ENCODE measurements at regions not wholly inside any gene's neighbourhood (a gene's known extent, or its start where the extent isn't known, plus 50 kb on each side); places are given as distances from the start of the nearest gene placed in this dataset.
"Not testable (repeated sequence)": the region's sequence is repeated elsewhere in the genome, so short reads cannot be mapped to it uniquely, and the experiment has no call there.

DNA sequence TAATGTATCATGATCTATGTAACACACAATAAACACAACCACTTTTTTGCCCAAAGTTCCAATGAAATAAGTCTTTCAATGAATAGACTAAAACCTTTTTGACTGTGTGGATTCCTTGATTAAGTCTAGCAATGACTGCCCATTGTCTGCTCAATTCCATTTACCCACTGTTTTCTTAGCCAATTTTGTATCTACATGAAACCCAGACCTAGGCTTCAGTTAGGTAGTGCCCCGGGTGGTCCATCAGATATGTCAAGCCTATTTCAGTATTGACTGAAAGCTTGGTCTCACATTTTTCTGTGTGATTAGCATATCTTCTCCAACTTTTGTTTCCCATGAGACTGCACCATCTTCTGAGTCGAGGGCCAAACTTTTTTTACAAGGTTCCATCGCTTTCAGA is 615.0 kb downstream of the C6orf118 start:
- no peak for DNase-seq (ENCODE audit: low read depth)

DNA sequence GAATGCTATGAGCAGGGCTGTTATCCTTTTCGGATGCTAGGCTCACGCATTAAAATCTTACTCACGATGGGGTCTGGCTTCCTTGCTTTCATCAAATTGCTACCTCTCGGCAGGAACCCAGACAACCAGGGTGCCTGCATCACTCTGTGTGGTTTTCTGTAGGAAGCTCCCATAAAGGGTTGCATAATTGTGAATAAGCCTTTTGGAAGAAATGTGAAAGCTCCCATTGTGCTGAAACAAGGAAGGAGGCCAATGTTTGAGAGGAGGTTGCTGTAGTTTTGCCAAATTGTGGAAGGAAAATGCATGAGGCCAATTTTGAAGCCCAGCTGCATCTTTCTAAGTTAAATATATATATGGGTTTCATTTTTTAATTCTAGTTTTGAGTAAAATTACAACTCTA is 615.5 kb downstream of the C6orf118 start:
- no peak for DNase-seq (ENCODE audit: low read depth)

DNA sequence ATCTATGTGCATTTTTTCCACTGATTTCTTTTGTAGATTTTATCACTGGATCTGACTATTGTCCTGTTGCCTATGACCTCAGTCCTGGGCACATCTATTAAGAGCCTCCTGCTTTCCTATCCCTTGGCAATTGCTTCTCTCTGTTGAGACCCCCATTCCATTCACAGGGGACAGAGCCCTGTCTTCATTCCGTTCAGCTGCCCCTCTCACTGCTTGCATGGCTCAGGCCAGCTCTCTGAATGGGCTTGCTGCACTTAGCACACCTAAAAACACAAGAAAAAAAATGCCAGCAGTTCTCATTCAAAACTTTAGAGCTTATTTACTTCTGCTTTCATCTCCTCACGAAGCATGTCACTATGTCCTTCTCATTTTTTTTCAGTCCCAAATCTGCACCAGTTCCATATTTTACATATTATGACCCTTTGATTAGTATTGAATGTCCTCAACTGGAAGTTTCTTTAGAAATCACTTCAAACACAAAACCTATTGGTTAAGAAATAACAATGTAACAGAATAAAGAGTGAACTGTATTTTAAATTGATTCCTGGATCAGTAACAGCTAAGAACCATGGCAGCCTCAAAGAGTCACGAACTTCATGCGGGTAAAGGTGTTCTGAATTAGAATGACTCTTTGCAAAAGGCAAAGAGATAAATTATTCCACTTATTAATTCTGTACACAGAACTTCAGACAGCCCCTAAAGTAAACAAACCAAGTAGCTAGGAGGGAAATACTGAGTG is 616.5 kb downstream of the C6orf118 start:
- no peak for DNase-seq (ENCODE audit: low read depth)

DNA sequence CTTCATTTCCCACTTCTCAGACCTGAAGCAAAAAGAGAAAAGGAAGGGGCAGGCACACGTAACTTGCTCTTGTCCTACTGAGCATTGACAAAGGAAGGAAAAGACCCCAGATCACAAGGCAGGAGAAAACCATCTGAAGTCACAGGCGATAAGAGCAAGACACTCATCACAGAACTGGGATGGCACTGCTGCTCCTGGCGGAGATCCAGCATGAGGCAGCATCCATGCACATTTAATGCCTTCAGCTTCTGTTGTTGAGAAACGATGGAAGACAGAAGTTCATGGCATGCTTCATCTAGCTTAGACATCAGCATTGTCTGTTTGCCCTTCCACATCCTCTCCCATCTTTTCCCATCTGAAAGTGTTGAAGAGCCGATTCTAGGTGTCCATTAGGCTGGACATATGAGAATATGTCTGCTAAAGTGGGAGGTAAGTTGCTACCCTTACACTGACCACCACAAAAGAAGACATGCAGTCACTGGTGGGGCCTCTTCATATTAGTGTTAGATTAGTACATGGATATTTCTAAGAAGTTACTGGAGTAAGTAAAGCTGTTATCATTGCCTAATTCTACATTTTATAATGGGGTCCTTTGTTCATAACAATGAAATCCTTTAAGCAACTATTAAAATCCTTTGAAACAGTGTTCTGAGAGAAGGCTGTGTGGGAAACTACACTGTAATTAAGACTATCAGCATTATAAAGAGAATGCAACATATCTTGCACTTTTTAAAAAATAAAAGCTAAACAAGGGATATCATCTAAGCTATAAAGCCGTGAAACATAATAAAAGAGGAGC is 618.5 kb downstream of the C6orf118 start:
- DNase-seq (ENCODE audit: low read depth) = no peak

DNA sequence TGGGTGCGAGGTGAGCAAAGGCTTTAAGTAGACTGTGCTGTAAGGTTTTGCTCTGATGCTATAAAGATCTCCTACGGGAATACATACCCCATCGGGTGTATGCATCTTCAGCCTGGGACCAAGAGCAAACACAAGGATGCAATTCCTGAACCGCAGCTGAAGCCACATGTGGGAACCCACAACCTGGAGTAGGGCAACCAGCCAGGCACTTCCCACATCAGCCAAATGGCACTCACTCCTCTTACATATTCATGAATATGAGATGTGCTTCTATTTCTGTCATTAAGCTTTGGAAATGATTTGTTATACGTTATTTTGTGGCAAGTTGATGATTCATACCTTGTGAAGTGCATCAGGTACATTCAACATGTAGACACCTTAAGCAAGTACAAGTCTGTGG is 619.2 kb downstream of the C6orf118 start:
- DNase-seq (ENCODE audit: low read depth) = no peak

DNA sequence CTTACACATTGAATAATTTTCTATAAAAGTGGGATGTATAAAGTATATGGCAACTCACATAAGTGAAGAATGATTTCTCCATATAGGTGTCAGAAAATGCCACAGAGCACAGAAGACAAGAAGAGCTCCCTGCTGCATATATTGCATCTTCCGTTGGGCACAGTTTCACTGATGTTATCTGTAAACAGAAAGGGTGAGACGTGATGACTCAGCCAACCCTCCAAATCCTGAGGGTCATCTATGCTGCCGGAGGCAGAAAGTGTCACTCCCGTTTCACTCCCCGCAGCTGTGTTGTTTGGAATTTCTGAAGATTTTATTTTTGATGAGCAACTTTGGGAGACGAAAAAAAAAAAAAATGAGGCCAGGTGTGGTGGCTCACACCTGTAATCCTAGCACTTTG is 644.1 kb downstream of the C6orf118 start:
- no peak for DNase-seq (ENCODE audit: low read depth)

DNA sequence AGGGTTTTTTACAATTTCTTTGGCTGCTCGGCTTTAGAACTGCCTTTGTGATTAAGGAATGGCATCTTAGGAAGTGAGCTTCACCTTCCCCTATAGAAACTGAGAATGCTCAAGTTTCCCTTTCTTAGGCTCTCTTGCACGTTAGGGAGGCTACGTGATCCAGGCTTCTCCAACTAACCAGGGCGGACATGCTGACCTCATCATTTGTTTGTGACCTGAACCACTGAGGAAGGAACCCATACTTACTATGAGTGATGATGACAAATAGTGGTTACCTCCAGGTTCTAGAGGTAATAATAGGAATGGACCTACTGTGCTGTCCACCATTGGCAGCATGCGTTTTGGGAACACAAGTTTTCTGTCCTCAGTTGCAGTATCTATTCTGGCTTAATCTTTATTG is 645.8 kb downstream of the C6orf118 start:
- DNase-seq (ENCODE audit: low read depth) = no peak

DNA sequence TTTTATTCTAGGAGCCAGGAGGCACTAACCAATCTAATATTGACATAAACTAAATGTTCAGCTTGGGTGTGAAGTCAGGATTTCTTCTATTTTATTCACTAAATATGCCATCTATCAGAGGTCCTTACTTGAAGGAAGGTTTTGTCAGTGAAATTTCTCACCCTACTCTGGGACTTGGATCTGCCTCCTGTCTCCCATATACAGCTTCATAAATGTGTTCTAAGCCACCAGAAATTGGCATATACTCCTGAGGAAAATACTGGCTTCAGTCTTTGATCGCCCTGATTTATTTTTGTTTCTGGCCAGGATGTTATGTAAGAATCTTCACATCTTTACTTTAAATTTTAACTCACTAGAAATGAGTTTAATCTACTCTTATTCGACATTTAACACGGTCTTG is 647.7 kb downstream of the C6orf118 start:
- no peak for DNase-seq (ENCODE audit: low read depth)

DNA sequence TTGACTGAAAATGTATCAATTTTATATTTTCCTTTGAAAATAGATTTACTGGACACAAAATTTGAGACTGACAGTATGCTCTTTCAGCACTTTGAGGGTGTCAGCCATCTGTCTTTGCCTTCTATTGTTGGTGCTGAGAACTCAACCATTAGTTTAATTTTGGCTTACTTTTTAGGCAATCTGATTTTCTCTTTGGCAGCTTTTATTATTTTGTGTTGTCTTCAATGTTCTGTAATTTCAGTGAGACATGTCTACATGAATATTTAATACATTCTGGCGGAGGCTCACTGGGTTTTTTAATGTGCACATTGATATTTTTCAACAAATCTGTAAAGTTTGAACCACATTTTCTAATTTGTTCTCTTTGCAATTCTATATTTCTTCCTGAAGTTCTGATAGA is 648.6 kb downstream of the C6orf118 start:
- DNase-seq (ENCODE audit: low read depth) = no peak

DNA sequence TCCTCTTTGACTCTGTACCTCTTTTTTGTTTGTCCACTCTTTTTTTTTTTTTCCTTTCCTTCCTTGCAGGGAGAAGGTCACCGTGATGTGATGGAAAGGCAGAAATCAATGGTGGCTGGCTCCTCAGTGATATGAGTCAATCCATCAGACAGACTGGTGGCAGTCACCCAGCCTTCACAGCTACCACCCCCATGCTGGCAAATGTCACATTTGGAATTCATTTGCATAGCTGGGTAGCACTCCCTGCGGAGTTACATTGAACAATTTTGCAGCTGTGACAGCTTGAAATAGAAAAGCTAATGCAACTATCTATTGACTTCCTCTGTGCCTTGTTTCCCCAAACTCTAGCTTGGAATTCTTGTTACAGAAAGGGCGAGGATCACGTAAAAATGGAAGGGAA is 668.4 kb downstream of the C6orf118 start:
- DNase-seq (ENCODE audit: low read depth) = no peak

DNA sequence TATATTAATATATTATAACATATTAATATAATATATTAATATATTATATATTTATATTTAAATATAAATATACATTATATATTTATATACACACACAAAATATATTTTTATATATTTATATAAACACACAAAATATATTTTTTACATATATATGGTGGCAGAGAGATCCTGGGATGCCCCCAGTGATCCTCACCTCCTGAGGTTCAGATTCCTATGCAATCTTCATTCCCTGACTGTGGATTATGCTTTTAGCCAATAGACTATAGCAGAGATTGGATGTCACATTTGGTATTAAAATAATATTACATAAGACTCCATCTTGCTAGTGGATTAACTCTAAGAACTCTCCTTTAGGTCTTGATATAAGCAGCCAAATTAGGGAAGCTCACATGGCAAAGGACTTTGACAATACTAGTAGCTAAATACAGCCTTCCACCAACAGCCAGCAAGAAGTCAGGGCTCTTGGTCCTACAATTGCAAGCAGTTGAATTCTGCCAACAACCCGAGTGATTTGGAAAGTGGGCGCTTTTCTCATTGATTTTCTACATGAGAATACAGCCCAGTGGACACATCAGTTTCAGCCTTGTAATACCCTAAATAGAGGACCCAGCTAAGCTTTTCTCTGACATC is 681.0 kb downstream of the C6orf118 start:
- no peak for DNase-seq (ENCODE audit: low read depth)

DNA sequence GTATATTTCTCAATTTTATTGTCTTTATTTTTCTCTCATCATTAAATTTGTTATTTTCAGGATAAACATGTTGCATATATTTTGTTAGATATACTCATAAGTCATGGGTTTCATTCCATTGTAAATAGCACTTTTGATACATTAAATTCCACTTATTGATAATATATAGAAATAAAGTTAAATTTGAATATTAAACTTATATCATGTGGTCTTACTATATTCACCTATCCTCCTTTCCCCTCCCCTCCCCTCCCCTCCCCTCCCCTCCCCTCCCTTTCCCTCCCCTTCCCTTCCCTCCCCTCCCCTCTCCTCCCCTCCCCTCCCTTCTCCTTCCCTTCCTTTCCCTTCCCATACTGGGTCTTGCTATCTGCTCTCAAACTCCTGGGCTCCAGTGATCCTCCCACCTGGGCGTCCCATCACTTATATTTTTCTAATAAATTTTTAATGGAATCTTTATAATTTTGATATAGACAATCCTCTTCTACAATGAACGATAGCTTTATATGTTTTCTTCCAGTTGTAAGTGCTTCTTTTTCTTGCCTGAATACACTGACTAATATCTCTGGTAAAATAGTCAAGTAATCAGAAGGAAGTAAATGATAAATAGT is 692.4 kb downstream of the C6orf118 start:
- no peak for DNase-seq (ENCODE audit: low read depth)

DNA sequence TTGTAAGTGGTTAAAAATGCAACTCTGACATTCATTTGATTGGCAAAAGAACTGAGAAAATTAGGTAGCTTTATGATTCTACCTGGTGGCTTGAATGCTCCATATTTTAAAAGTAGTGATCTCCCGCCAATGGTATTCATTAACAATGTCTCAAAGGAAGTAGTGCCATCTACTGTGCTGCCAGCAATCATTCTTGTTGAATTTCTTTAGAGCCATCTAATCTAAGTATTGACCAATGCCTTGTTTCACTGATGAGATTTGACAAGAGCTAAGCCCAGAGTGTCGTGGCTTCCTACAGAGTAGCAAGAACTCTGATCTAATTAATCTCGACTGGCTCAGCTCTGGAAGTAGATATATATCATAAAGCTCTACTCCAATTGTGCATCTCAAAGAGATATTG is 696.7 kb downstream of the C6orf118 start:
- no peak for DNase-seq (ENCODE audit: low read depth)

DNA sequence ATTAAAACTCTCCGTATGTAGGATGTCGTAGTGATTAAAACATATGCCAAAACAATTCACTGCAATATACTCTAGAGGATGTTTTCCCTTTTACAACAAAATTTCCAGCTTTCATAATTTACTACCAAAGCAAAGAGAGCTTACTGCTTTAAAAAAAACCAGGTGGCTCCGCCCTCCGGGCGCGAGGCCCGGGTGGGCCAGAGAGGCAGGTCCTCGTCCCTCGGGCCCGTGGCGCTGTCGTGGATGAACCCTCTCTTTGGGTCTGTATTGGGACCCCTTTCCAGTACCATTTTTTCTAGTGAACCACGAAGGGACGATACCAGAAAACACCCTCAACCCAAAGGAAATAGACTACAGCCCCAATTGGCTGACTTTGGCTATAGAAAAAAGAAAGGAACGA is 698.5 kb downstream of the C6orf118 start:
- not testable (repeated sequence) for DNase-seq (ENCODE audit: low read depth)

DNA sequence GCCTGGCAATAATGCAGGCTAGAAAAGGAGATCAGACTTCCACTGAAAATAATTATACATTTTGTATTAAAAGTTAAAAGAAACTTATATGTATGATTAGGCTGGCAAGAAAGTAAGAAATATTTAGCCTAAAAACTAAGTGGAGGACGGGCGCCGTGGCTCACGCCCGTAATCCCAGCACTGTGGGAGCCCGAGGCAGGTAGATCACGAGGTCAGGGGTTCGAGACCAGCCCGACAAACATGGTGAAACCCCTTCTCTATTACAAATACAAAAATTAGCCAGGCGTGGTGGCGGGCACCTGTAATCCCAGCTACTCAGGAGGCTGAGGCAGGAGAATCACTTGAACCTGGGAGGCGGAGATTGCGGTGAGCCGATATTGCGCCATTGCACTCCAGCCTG is 707.0 kb downstream of the C6orf118 start:
- not testable (repeated sequence) for DNase-seq (ENCODE audit: low read depth)

DNA sequence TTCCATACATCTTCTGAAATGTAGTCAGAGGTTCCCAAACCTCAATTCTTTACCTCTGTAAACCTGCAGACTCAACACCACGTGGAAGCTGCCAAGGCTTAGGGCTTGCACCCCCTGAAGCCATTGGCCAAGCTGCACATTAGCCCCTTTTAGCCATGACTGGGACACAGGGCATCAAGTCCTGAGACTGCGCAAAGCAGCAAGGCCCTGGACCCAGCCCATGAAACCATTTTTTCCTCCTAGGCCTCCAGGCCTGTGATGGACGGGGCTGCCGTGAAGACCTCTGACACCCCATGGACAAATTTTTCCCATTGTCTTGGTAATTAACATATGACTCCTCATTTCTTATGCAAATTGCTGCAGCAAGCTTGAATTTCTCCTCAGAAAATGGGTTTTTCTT is 727.8 kb downstream of the C6orf118 start:
- DNase-seq (ENCODE audit: low read depth) = no peak

DNA sequence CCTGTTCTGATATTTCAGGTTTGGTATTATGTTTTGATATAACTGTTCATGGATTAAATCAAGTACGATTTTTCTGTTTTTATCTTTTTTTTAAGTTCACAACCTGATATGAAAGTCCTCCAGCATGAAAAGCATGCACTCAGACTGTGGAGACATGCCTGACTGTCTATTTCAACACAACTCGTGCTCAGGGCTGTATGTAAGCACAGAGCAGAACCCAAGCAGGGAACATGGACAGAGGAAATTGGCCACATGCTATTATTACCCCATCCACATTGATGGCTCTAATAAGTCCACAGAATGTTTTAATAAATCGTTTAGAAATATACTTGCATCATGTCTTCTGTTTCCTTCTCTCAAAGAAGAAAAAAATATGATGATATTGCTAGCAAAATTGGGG is 730.4 kb downstream of the C6orf118 start:
- DNase-seq (ENCODE audit: low read depth) = no peak

DNA sequence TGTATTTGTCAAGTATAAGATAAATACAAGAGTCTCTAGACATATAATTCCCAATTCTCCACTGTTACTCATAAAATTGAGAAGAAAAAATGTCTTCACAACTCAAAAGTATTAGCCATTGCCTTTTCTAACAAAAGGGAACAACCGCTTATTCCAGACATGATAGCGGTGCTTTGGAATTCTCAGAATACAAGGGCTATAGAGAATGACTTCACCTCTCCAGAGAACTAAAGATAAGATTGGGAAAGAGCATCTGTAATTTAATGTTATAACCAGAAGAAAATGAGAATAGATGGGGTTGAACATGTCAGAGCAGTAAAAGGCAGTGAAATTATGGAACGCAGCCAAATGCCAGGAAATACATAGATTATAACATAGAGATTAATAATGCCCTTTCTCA is 730.8 kb downstream of the C6orf118 start:
- DNase-seq (ENCODE audit: low read depth) = no peak

DNA sequence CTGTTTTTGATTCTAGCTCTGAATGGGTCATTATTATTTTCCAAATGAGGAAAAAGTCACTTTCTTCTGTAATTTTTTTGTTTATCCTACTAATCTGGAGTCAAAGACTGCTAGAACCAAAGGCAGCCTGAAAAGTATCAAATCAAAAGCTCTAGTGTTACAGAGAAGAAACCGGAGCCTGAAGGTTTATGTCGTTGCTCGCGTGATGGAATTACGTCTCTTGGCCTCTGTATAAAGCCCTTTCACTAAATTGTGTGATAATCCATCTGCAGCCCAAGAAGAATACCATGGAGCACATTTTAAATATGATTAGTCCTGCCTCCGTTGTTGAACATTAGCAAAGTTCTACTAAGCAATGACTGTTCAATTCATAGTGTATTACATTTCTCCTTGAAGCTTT is 738.6 kb downstream of the C6orf118 start:
- no peak for DNase-seq (ENCODE audit: low read depth)

DNA sequence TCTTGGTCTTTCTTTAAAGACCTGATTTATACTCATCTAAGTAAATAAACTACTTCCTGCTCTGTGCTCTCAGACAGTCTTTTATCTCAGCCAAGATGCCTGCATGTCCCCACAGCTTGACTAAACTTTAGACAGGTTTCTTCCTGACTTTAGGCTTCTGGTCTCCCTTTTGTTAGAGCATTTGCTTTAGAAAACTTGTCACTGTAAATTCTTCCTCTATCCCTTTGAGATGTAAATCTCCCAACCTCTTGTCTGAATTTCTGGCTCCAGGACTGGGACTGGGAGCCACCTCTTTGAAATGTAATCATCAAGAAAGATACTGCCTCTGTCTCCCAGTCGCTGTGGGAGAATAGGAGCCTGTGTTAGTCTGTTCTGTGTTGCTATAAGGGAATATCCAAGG is 739.9 kb downstream of the C6orf118 start:
- no peak for DNase-seq (ENCODE audit: low read depth)

DNA sequence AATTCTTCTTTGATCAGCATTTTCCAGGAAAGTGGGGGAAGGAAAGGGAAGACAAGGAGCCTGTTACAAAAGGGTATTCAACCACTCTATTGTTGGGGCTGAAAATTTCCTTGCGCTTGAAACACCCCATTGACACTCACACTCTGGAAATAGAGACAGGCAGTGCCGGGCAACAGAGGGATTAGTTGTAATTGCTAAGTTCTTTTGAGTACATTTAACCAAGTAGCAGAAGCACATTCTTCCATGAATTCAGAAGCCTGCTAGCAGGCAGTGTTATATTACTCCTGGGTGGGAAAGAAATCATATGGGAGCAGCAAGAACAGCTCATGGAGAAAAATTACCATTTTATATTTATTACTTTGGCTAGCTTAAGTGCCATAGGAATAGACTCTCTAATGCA is 745.5 kb downstream of the C6orf118 start:
- DNase-seq (ENCODE audit: low read depth) = no peak

DNA sequence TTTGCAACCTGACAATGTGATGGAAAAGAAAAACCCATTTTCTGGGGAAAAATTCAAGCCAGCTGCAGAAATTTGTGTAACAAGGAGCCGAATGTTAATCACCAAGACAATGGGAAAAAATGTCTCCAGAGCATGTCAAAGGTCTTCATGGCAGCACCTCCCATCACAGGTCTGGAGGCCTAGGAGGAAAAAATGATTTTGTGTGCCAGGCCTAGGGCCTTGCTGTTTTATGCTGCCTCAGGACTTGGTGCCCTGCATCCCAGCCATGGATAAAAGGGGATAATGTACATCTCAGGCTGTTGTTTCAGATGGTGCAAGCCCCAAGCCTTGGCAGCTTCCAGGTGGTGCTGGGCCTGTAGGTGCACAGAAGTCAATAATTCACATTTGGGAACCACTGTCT is 747.7 kb downstream of the C6orf118 start:
- DNase-seq (ENCODE audit: low read depth) = no peak

Measured in activated T-cell treated with anti-CD3 and anti-CD28 coated beads for 24 hours (primary cell).